Gastrocnemius medialis (tissue), 4 donors: ENCODE measurements at regions not wholly inside any gene's neighbourhood (a gene's known extent, or its start where the extent isn't known, plus 50 kb on each side); places are given as distances from the start of the nearest gene placed in this dataset.
"Not testable (repeated sequence)": the region's sequence is repeated elsewhere in the genome, so short reads cannot be mapped to it uniquely, and the experiment has no call there.

Experiments
- POLR2A ChIP-seq, 2 donors: fragments of 450-650 bp; IDR thresholded peaks; one replicate each; pipeline ENCODE4 v1.6.1; 2017; ENCODE audit warnings: antibody characterized with exemption in 2 of 2, mild to moderate bottlenecking in 2 of 2, moderate library complexity in 2 of 2
- TF ChIP-seq, protein P1 (sequence below), 5 experiments: fragments of 450-650 bp in 3 of 5; fragments of 200-600 bp in 2 of 5; sonication (generic) in 2 of 5; IDR thresholded peaks in 4 of 5; conservative IDR thresholded peaks in 1 of 5; 1 replicate in 4 of 5; 2 replicates in 1 of 5; pipeline ENCODE4 v1.5.1; 2016 to 2019; ENCODE audit warnings: antibody characterized with exemption in 5 of 5, mild to moderate bottlenecking in 3 of 5, moderate library complexity in 3 of 5

DNA sequence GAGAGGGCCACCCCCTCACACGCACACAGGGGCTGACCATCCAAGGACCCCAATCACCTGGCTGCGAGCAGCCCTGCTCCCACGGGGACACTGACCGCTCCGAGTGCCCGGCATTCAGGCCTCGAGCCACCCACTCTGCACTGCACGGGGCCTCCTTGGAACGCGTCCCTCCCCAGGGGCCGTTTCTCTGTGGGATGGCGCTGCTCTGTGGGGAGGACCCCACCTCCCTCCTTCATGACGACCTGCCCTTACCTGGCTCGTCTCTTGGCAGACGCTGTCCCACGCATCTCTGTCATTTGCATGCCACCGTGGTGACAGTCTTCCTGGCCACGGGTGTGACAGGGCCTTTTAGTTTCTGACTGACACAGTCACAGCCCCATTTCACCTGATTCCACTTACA is 334.5 kb downstream of the PREX1 start:
- TF ChIP-seq, protein P1, sequence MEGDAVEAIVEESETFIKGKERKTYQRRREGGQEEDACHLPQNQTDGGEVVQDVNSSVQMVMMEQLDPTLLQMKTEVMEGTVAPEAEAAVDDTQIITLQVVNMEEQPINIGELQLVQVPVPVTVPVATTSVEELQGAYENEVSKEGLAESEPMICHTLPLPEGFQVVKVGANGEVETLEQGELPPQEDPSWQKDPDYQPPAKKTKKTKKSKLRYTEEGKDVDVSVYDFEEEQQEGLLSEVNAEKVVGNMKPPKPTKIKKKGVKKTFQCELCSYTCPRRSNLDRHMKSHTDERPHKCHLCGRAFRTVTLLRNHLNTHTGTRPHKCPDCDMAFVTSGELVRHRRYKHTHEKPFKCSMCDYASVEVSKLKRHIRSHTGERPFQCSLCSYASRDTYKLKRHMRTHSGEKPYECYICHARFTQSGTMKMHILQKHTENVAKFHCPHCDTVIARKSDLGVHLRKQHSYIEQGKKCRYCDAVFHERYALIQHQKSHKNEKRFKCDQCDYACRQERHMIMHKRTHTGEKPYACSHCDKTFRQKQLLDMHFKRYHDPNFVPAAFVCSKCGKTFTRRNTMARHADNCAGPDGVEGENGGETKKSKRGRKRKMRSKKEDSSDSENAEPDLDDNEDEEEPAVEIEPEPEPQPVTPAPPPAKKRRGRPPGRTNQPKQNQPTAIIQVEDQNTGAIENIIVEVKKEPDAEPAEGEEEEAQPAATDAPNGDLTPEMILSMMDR (IDR thresholded peaks at IDR 0.05 in 4 of 5, conservative IDR thresholded peaks at IDR 0.05 in 1 of 5), result not testable (repeated sequence)
- TF ChIP-seq POLR2A (IDR thresholded peaks at IDR 0.05), result not testable (repeated sequence)
